ENCODE measurements at regions not wholly inside any gene's neighbourhood (a gene's known extent, or its start where the extent isn't known, plus 50 kb on each side); places are given as distances from the start of the nearest gene placed in this dataset.

- TF ChIP-seq NFRKB (IDR thresholded peaks at IDR 0.05) = no peak
- TF ChIP-seq FOXK2 (IDR thresholded peaks at IDR 0.05) = no peak
- no peak for TF ChIP-seq CTBP1 (IDR thresholded peaks at IDR 0.05; ENCODE audit: borderline replicate concordance)
- TF ChIP-seq ARNT (IDR thresholded peaks at IDR 0.05) = no peak
- TF ChIP-seq LEF1 (IDR thresholded peaks at IDR 0.05; ENCODE audit: borderline replicate concordance) = no peak
- TF ChIP-seq ZNF384 (IDR thresholded peaks at IDR 0.05) = no peak
- TF ChIP-seq TARDBP (IDR thresholded peaks at IDR 0.05) = no peak
- no peak for TF ChIP-seq FOXM1 (IDR thresholded peaks at IDR 0.05; ENCODE audit: borderline replicate concordance)
- TF ChIP-seq SP1 (IDR thresholded peaks at IDR 0.05) = no peak
- no peak for TF ChIP-seq L3MBTL2 (conservative IDR thresholded peaks at IDR 0.05)
- TF ChIP-seq HDGF (IDR thresholded peaks at IDR 0.05; ENCODE audit: borderline replicate concordance) = no peak
- no peak for TF ChIP-seq FOXA1 (IDR thresholded peaks at IDR 0.05)
These were observed 98.8 kb upstream of the BMPER start for GRCh38 chr7:33806298-33807154.
